PC-9 (cell line): ENCODE measurements at regions not wholly inside any gene's neighbourhood (a gene's known extent, or its start where the extent isn't known, plus 50 kb on each side); places are given as distances from the start of the nearest gene placed in this dataset.

Source experiments
- BruUV-seq: library from RNA; stranded (reverse); fragments of 400-500 nt; replicated peaks from 2 replicates; lab custom pipeline; 2021; lab: Mats Ljungman, UMichigan
- CTCF ChIA-PET: fragments of 300-600 bp; sonication (Branson Sonifier 250); formaldehyde crosslinking; loops from one replicate; lab custom pipeline; 2022; ENCODE audit warnings: antibody characterized with exemption; lab: Charles Lee
- POLR2A ChIA-PET: fragments of 300-600 bp; sonication (Branson Sonifier 250); formaldehyde crosslinking; loops from one replicate; lab custom pipeline; 2022; ENCODE audit warnings: antibody characterized with exemption; ENCODE audit not compliant: unreplicated experiment; lab: Charles Lee
- DNase-seq, 2 experiments: peaks; one replicate each; pipeline versions ENCODE4 v3.0.0 to v3.0.0-alpha.2; 2015 to 2022; ENCODE audit warnings: mixed read lengths in 1 of 2
- H2AFZ ChIP-seq: fragments of 200-600 bp; sonication (generic); 2 replicates; pipeline ENCODE4 v1.8.1; 2017; ENCODE audit warnings: antibody characterized with exemption
- H3F3A ChIP-seq: fragments of 200-600 bp; sonication (generic); 2 replicates; pipeline ENCODE4 v1.8.1; 2017; ENCODE audit warnings: antibody characterized with exemption, mild to moderate bottlenecking, low read depth; ENCODE audit not compliant: insufficient read depth
- H3K27ac ChIP-seq: fragments of 200-600 bp; sonication (generic); 2 replicates; pipeline ENCODE4 v1.6.1; 2016; ENCODE audit warnings: mixed run types
- H3K27me3 ChIP-seq: fragments of 200-600 bp; sonication (generic); 2 replicates; pipeline ENCODE4 v1.6.1; 2016; ENCODE audit warnings: low read depth, mixed run types; ENCODE audit not compliant: insufficient read depth
- H3K36me3 ChIP-seq: fragments of 200-600 bp; sonication (generic); 2 replicates; pipeline ENCODE4 v1.6.1; 2016; ENCODE audit warnings: low read depth, mixed run types
- H3K4me1 ChIP-seq: fragments of 200-600 bp; sonication (generic); replicated peaks from 2 replicates; pipeline ENCODE4 v1.6.1; 2016; ENCODE audit warnings: mixed run types; ENCODE audit not compliant: insufficient read depth
- H3K4me2 ChIP-seq: fragments of 200-600 bp; sonication (generic); 2 replicates; pipeline ENCODE4 v1.6.1; 2017; ENCODE audit warnings: mixed run types
- H3K4me3 ChIP-seq: fragments of 200-600 bp; sonication (generic); 2 replicates; pipeline ENCODE4 v1.6.1; 2016; ENCODE audit warnings: mixed run types
- H3K79me2 ChIP-seq: fragments of 200-600 bp; sonication (generic); 2 replicates; pipeline ENCODE4 v1.6.1; 2017; ENCODE audit warnings: low read depth, mixed run types
- H3K9me2 ChIP-seq: fragments of 200-600 bp; sonication (generic); 2 replicates; pipeline ENCODE4 v1.8.1; 2017; ENCODE audit warnings: mild to moderate bottlenecking; ENCODE audit not compliant: insufficient read depth
- H3K9me3 ChIP-seq: fragments of 200-600 bp; sonication (generic); 2 replicates; pipeline ENCODE4 v1.8.1; 2016; ENCODE audit warnings: low read depth; ENCODE audit not compliant: insufficient read depth
- H4K20me1 ChIP-seq: fragments of 200-600 bp; sonication (generic); 2 replicates; pipeline ENCODE4 v1.8.1; 2017; ENCODE audit not compliant: insufficient read depth
- EZH2 ChIP-seq: fragments of 200-600 bp; sonication (generic); IDR thresholded peaks from 2 replicates; pipeline ENCODE4 v1.8.0; 2017; ENCODE audit warnings: antibody characterized with exemption, low read depth
- intact Hi-C: fragments of 100-400 bp; cut with micrococcal nuclease; formaldehyde crosslinking; loops from one replicate; pipeline ENCODE4 v1.10.0; 2022; ENCODE audit not compliant: unreplicated experiment
- TF ChIP-seq, protein P1 (sequence below): fragments of 200-600 bp; sonication (generic); conservative IDR thresholded peaks from 2 replicates; pipeline ENCODE4 v1.6.1; 2017; ENCODE audit warnings: mixed run types, antibody characterized with exemption, mild to moderate bottlenecking, moderate library complexity

DNA sequence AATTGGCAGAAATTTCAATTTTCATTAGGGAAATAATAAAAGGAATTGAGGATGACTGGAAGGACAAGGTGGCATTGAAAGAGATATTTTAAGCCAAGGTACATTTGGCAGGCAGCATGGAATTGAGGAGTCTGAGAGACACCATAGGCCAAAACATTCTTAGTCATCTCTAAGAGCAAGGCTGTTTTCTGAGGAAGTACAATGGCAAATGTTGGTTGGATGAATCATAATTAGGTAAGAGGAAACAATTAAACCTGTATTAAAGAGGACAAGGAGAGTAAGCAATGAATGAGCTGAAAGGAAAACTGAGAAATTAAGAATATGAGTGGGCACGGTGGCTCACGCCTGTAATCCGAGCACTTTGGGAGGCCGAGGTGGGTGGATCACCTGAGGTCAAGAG is 86.3 kb downstream of the MRPL32 start:
- POLR2A ChIA-PET, result no interaction called here

DNA sequence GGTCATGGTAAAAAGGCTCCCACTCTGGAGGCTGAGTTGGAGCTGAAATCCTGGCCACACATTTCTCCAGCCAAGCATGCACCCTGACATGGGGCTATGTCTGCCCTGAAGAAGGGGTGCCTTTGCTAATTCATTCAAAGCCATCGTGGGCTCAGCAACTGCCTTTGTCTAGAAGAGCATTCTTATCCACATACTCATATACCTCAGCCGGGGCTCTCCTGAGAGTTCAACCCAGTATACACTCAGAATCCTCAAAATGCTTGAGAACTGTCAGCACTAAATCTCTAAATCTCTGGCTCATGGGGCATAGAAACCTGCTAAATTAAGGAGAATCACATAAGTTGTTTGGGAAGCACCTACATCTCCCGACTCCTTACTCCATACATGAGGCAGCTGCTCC is 89.3 kb downstream of the MRPL32 start:
- Histone ChIP-seq H3K36me3 (no peaks in the 10 kb centered on the region), H3K4me3 (no peak overlapping the region), H3K9me2 (no peaks in the 10 kb centered on the region; the same call in 1 of the 2 replicates), H3F3A (no peaks in the 10 kb centered on the region), H3K4me2 (no peak overlapping the region), H3K27ac (no peak overlapping the region), H2AFZ (no peak overlapping the region), H3K27me3 (peaks cover 53% of the 10 kb centered on the region; the same call in 1 of the 2 replicates), H3K4me1 (no peaks in the 10 kb centered on the region), H4K20me1 (no peaks in the 10 kb centered on the region; the same call in 1 of the 2 replicates), H3K79me2 (no peaks in the 10 kb centered on the region), H3K9me3 (no peaks in the 10 kb centered on the region)
- TF ChIP-seq, protein P1, sequence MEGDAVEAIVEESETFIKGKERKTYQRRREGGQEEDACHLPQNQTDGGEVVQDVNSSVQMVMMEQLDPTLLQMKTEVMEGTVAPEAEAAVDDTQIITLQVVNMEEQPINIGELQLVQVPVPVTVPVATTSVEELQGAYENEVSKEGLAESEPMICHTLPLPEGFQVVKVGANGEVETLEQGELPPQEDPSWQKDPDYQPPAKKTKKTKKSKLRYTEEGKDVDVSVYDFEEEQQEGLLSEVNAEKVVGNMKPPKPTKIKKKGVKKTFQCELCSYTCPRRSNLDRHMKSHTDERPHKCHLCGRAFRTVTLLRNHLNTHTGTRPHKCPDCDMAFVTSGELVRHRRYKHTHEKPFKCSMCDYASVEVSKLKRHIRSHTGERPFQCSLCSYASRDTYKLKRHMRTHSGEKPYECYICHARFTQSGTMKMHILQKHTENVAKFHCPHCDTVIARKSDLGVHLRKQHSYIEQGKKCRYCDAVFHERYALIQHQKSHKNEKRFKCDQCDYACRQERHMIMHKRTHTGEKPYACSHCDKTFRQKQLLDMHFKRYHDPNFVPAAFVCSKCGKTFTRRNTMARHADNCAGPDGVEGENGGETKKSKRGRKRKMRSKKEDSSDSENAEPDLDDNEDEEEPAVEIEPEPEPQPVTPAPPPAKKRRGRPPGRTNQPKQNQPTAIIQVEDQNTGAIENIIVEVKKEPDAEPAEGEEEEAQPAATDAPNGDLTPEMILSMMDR, result no peak
- no peak for TF ChIP-seq EZH2
- intact Hi-C loops, result no loop called here
- ChIA-PET POLR2A (no interaction called here), CTCF (no interaction called here)
- DNase-seq, result no peak
- BruUV-seq, result no TSS peak

More for the DNA sequence above, 86.3 kb downstream of the MRPL32 start:
- no peaks in the 10 kb centered on the region for H3F3A ChIP-seq
- H3K9me2 ChIP-seq, result no peaks in the 10 kb centered on the region; the same call in 1 of the 2 replicates
- no peak for TF ChIP-seq EZH2
- TF ChIP-seq, protein P1, result no peak
- H3K27me3 ChIP-seq, result peaks cover 50% of the 10 kb centered on the region; the same call in 1 of the 2 replicates
- H3K79me2 ChIP-seq, result no peaks in the 10 kb centered on the region
- H3K4me3 ChIP-seq, result no peak overlapping the region
- no peak overlapping the region for H3K4me2 ChIP-seq
- H3K27ac ChIP-seq, result no peak overlapping the region
- intact Hi-C loops, result no loop called here
- no peaks in the 10 kb centered on the region; the same call in 1 of the 2 replicates for H4K20me1 ChIP-seq
- no peaks in the 10 kb centered on the region for H3K9me3 ChIP-seq
- no peaks in the 10 kb centered on the region for H3K4me1 ChIP-seq
- CTCF ChIA-PET, result no interaction called here
- DNase-seq, result peak in 1 of 2 experiments; percentile 49
- no peak overlapping the region for H2AFZ ChIP-seq
- no peaks in the 10 kb centered on the region for H3K36me3 ChIP-seq
- BruUV-seq, result no TSS peak

DNA sequence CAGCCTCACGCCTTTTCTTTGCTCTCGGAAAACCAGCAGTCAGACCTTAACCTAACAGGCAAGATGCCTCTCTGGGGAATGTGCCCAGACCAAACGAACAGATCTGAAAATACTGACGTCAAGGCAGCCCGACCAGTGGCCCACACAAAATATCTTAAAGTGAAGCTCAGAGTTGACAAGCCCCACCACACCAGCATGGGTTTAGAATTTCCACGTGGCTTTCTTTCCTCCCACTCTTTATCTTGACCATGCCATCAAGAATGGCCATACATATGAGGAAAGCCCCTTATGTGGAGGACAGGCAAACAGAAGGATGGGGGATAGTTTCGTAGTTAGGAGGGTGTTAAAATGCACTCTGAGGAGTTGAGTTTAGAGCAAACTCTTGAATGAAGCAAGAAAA is 89.8 kb downstream of the MRPL32 start:
- CTCF ChIA-PET, result no interaction called here

More for the DNA sequence above, 89.8 kb downstream of the MRPL32 start:
- Histone ChIP-seq H3K27me3 (peaks cover 54% of the 10 kb centered on the region; the same call in 1 of the 2 replicates), H3K4me2 (no peak overlapping the region), H3K9me3 (no peaks in the 10 kb centered on the region), H4K20me1 (no peaks in the 10 kb centered on the region; the same call in 1 of the 2 replicates), H2AFZ (no peak overlapping the region), H3K36me3 (no peaks in the 10 kb centered on the region), H3K9me2 (no peaks in the 10 kb centered on the region; the same call in 1 of the 2 replicates), H3F3A (no peaks in the 10 kb centered on the region), H3K4me1 (no peaks in the 10 kb centered on the region), H3K4me3 (no peak overlapping the region), H3K27ac (no peak overlapping the region), H3K79me2 (no peaks in the 10 kb centered on the region)
- no peak for TF ChIP-seq EZH2
- TF ChIP-seq, protein P1, result no peak
- intact Hi-C loops, result no loop called here
- BruUV-seq, result no TSS peak
- no peak for DNase-seq
- POLR2A ChIA-PET, result no interaction called here
